Right atrium auricular region (tissue), 2 donors: ENCODE measurements at regions not wholly inside any gene's neighbourhood (a gene's known extent, or its start where the extent isn't known, plus 50 kb on each side); places are given as distances from the start of the nearest gene placed in this dataset.
A peak's percentile ranks its signal among the peaks of the same experiment; 100 is the strongest.

Experiments used
- DNase-seq: peaks from one replicate; pipeline ENCODE4 v3.0.0-alpha.2; 2019; ENCODE audit warnings: low spot score
- H3K27ac ChIP-seq, 2 donors: fragments of 200-600 bp; sonication (generic); 1 replicate in 1 of 2; 2 replicates in 1 of 2; pipeline ENCODE4 v1.5.1; 2016 to 2019
- H3K27me3 ChIP-seq, 2 donors: fragments of 200-600 bp; sonication (generic); one replicate each; pipeline versions ENCODE4 v1.5.1 to v1.6.0; 2017 to 2019
- H3K36me3 ChIP-seq: fragments of 200-600 bp; sonication (generic); one replicate; pipeline ENCODE4 v1.5.1; 2016
- H3K4me1 ChIP-seq, 2 donors: fragments of 200-600 bp; sonication (generic); one replicate each; pipeline versions ENCODE4 v1.5.1 to v1.6.0; 2017 to 2019
- H3K4me3 ChIP-seq, 2 donors: fragments of 200-600 bp; sonication (generic); 1 replicate in 1 of 2; 2 replicates in 1 of 2; pipeline ENCODE4 v1.5.1; 2017 to 2019; ENCODE audit warnings: mild to moderate bottlenecking in 1 of 2, moderate library complexity in 1 of 2
- H3K9me3 ChIP-seq, 2 donors: fragments of 200-600 bp; sonication (generic); one replicate each; pipeline ENCODE4 v1.5.1; 2019
- TF ChIP-seq, protein P1 (sequence below), 2 donors: fragments of 200-600 bp; sonication (generic); IDR thresholded peaks; one replicate each; pipeline ENCODE4 v1.5.1; 2019; ENCODE audit warnings: antibody characterized with exemption in 2 of 2

DNA sequence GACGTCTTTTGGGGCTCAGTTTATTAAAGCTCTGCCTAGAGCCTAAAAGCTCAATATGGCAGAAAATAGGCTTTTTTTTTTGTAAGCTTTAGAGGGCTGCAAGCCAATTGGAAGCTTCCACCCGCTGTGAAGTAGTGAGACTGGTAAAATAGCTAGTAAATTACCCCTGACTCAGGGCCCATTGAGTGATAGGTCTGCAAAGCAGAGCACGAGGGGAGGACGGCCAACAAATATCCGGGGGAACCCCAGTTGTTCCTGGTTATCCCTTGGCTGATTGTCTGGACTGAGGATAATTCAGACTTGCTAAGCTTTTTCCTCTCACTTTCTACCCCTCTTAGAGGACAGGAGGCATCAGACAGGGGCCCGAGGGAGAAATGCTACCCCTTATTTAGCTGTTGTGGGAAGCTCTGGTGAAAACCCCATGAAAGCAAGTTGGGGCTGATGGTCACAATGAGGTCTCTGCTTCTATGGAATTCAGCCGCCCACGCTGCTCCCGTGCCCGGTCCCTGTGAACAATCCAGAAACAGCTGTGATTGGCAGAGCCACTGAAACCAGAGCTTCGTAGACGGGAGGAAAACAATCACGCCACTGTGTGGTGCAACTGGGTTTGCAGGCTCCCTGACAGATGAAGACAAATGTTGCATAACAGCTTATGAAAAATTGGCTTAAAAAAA is 141.9 kb upstream of the LGALSL start:
- TF ChIP-seq, protein P1, sequence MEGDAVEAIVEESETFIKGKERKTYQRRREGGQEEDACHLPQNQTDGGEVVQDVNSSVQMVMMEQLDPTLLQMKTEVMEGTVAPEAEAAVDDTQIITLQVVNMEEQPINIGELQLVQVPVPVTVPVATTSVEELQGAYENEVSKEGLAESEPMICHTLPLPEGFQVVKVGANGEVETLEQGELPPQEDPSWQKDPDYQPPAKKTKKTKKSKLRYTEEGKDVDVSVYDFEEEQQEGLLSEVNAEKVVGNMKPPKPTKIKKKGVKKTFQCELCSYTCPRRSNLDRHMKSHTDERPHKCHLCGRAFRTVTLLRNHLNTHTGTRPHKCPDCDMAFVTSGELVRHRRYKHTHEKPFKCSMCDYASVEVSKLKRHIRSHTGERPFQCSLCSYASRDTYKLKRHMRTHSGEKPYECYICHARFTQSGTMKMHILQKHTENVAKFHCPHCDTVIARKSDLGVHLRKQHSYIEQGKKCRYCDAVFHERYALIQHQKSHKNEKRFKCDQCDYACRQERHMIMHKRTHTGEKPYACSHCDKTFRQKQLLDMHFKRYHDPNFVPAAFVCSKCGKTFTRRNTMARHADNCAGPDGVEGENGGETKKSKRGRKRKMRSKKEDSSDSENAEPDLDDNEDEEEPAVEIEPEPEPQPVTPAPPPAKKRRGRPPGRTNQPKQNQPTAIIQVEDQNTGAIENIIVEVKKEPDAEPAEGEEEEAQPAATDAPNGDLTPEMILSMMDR (IDR thresholded peaks at IDR 0.05) = peak; percentile 31 to 71
- Histone ChIP-seq H3K27me3 (no peaks in the 10 kb centered on the region), H3K9me3 (no peaks in the 10 kb centered on the region), H3K36me3 (no peaks in the 10 kb centered on the region), H3K27ac (peak overlapping the region; percentile 38 to 66), H3K4me1 (peaks cover 0 to 26% of the 10 kb centered on the region in 2 donors), H3K4me3 (no peak overlapping the region)
- peak; percentile 89 for DNase-seq

DNA sequence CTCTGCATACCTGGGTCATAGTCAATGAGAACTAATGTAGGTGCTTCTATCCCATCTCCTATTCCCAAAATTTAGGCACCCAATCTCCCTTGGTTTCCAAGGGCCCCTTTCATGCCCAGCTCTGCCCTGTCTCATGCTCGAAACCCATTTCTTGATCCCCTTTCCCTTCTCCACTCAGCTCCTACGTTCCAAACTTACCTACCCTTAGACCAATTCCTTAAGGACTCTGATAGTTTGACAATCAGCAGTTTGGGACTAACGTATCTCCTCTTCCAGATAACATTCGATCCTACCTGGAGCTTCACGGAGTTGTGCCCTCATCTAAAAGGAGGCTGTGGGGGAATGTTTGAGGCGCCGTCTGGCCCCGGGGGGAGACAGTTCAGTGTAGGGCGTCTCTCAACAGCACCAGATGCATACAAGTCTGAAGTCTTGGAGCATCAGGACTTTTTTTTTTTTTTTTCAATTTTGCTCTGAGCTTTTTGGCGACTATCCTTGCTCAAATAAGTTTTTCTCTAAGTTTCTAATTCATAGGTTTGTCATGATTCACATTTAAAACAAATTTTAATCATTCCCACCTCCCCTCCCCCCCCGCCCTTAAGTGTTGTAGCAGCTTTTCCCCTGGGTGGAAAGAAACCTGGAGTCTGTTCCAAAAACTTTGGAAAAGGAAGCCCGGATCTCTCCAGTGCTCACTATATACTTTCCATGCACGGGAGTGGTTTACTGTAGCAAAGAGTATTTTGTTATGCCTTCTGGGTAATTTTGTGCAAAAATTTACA is 141.2 kb upstream of the LGALSL start:
- Histone ChIP-seq H3K4me3 (no peak overlapping the region), H3K27ac (peak overlapping the region; percentile 18 to 66), H3K27me3 (no peaks in the 10 kb centered on the region), H3K36me3 (no peaks in the 10 kb centered on the region), H3K4me1 (peaks cover 0 to 26% of the 10 kb centered on the region in 2 donors), H3K9me3 (no peaks in the 10 kb centered on the region)
- TF ChIP-seq, protein P1 (IDR thresholded peaks at IDR 0.05) = no peak
- no peak for DNase-seq

DNA sequence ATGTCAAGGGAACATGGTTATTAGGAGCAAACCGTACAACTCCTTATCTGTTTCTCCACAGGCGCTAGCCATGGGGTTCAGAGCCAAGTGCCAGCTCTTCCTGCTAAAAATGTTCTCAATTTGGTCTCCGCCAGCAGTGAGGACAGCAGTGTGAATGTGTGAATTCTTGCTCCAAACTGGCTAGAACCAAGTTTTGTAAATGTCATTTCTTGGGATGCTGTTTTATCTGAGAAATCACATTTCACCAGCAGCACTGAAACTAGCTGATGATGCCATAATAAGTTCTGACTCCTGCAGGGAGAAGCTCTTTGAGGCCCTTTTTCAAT is 140.6 kb upstream of the LGALSL start:
- Histone ChIP-seq H3K9me3 (no peaks in the 10 kb centered on the region), H3K36me3 (no peaks in the 10 kb centered on the region), H3K4me1 (peaks cover 0 to 26% of the 10 kb centered on the region in 2 donors), H3K27me3 (no peaks in the 10 kb centered on the region), H3K27ac (peak overlapping the region in 1 of 2 donors; percentile 18), H3K4me3 (no peak overlapping the region)
- TF ChIP-seq, protein P1 (IDR thresholded peaks at IDR 0.05) = no peak
- no peak for DNase-seq

DNA sequence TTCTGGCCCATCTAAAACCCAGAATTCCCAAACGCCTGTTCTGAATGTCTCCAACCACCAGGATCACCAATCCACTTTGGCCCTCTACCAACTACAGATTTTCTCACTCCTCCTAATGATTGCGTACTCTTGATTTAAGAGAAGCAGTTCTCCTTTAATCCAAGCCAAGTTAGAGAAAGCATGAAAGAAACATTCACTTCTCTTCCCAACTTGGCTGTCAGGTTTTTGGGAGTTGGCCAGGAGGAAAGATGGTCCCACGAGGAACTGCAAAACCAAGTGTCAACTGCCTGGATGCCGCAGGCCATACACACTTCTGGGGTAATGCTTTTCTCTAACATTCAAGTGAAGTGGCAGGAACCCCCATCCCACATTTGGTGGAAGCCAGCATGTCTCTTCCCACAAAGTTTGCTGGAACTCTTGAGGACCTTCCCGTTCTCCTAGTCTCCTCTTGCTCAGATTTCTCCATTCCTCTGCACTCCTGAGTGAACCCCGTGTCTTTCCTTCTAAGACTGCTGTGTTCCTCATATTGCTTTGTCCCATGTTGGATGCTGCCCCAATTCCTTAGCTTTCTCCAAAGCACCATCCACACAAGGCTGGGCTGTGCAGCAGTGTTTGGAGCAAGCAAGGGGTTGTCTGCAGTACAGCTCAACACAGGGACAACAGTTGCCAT is 138.5 kb upstream of the LGALSL start:
- Histone ChIP-seq H3K4me1 (peaks cover 0 to 26% of the 10 kb centered on the region in 2 donors), H3K36me3 (no peaks in the 10 kb centered on the region), H3K27ac (no peak overlapping the region), H3K9me3 (no peaks in the 10 kb centered on the region), H3K4me3 (no peak overlapping the region), H3K27me3 (no peaks in the 10 kb centered on the region)
- DNase-seq = no peak
- TF ChIP-seq, protein P1 (IDR thresholded peaks at IDR 0.05) = no peak

DNA sequence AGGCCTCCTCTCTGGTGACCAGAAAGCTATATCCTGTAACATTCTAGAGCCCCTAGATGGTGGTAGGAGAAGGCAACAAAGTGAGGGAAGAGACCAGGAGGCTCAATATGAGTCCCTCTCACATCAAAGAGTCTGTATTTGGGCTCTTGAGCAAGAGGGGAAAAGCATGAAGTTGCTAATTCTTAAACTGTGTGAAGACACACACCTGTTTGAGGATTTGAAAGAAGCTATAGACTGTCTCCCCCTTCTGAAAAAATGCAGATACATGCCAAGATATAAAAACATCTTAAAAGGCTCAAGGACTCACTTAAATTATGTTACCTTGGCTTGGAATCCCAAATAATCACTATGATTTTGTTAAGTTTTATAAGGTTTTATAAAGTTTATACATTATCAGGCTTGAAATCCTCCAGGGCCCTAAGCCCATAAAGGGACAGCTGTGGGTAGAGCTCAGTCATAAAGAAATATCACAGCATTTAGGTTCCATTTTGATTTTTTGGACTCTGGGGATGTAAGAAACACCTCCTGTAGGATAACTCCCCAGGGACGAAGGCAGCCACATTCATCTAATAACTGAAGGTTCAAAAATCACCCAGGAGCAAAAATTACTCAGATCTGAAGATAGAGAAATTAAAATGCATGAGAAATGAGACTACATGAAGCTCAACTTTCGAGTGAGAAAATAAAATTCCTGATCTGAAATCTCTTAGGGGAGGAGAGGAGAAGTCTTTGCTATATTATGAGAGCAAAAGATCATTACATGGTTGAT is 136.1 kb upstream of the LGALSL start:
- TF ChIP-seq, protein P1 (IDR thresholded peaks at IDR 0.05) = no peak
- H3K4me3 ChIP-seq = no peak overlapping the region
- H3K27ac ChIP-seq = no peak overlapping the region
- DNase-seq = no peak
- peaks cover 0 to 7% of the 10 kb centered on the region in 2 donors for H3K9me3 ChIP-seq
- H3K27me3 ChIP-seq = no peaks in the 10 kb centered on the region
- H3K36me3 ChIP-seq = no peaks in the 10 kb centered on the region
- peaks cover 0 to 9% of the 10 kb centered on the region in 2 donors for H3K4me1 ChIP-seq
